ENCODE measurements at regions not wholly inside any gene's neighbourhood (a gene's known extent, or its start where the extent isn't known, plus 50 kb on each side); places are given as distances from the start of the nearest gene placed in this dataset.
"Not testable (repeated sequence)": the region's sequence is repeated elsewhere in the genome, so short reads cannot be mapped to it uniquely, and the experiment has no call there.

GRCh38 chr5:121485999-121486398 lies 365.7 kb upstream of the FTMT start:
- not testable (repeated sequence) for DNase-seq (ENCODE audit: low read depth)

- DNase-seq (ENCODE audit: low read depth) = no peak
Observed at GRCh38 chr5:121489972-121490371, 361.7 kb upstream of the FTMT start.

GRCh38 chr5:121497176-121497575 lies 354.5 kb upstream of the FTMT start:
- DNase-seq (ENCODE audit: low read depth) = peak; percentile 9

- DNase-seq (ENCODE audit: low read depth) = no peak
Observed at GRCh38 chr5:121500310-121500709, 351.4 kb upstream of the FTMT start.

- no peak for DNase-seq (ENCODE audit: low read depth)
Observed at GRCh38 chr5:121503111-121503840, 348.4 kb upstream of the FTMT start.

- DNase-seq (ENCODE audit: low read depth) = no peak
Observed at GRCh38 chr5:121516997-121517396, 334.7 kb upstream of the FTMT start.

- DNase-seq (ENCODE audit: low read depth) = no peak
Observed at GRCh38 chr5:121525706-121526105, 326.0 kb upstream of the FTMT start.

GRCh38 chr5:121526908-121527307 lies 324.8 kb upstream of the FTMT start:
- no peak for DNase-seq (ENCODE audit: low read depth)

- no peak for DNase-seq (ENCODE audit: low read depth)
Observed at GRCh38 chr5:121533814-121534213, 317.9 kb upstream of the FTMT start.

- DNase-seq (ENCODE audit: low read depth) = no peak
Observed at GRCh38 chr5:121550989-121551388, 300.7 kb upstream of the FTMT start.

- DNase-seq (ENCODE audit: low read depth) = no peak
Observed at GRCh38 chr5:121559832-121560231, 291.9 kb upstream of the FTMT start.

- DNase-seq (ENCODE audit: low read depth) = peak; percentile 19
Observed at GRCh38 chr5:121572061-121572460, 279.6 kb upstream of the FTMT start.

GRCh38 chr5:121573721-121574382 lies 277.8 kb upstream of the FTMT start:
- DNase-seq (ENCODE audit: low read depth) = no peak

- no peak for DNase-seq (ENCODE audit: low read depth)
Observed at GRCh38 chr5:121581588-121581987, 270.1 kb upstream of the FTMT start.

- no peak for DNase-seq (ENCODE audit: low read depth)
Observed at GRCh38 chr5:121596882-121597281, 254.8 kb upstream of the FTMT start.

- DNase-seq (ENCODE audit: low read depth) = no peak
Observed at GRCh38 chr5:121608826-121609225, 242.9 kb upstream of the FTMT start.

- DNase-seq (ENCODE audit: low read depth) = no peak
Observed at GRCh38 chr5:121624035-121624434, 227.6 kb upstream of the FTMT start.

GRCh38 chr5:121628783-121629182 lies 222.9 kb upstream of the FTMT start:
- no peak for DNase-seq (ENCODE audit: low read depth)

GRCh38 chr5:121630402-121630801 lies 221.3 kb upstream of the FTMT start:
- DNase-seq (ENCODE audit: low read depth) = no peak

- no peak for DNase-seq (ENCODE audit: low read depth)
Observed at GRCh38 chr5:121634946-121635345, 216.7 kb upstream of the FTMT start.

GRCh38 chr5:121638126-121638525 lies 213.6 kb upstream of the FTMT start:
- DNase-seq (ENCODE audit: low read depth) = no peak

- no peak for DNase-seq (ENCODE audit: low read depth)
Observed at GRCh38 chr5:121640298-121640697, 211.4 kb upstream of the FTMT start.

- no peak for DNase-seq (ENCODE audit: low read depth)
Observed at GRCh38 chr5:121658221-121658620, 193.5 kb upstream of the FTMT start.

- DNase-seq (ENCODE audit: low read depth) = no peak
Observed at GRCh38 chr5:121660142-121660541, 191.5 kb upstream of the FTMT start.
